ENCODE measurements at regions not wholly inside any gene's neighbourhood (a gene's known extent, or its start where the extent isn't known, plus 50 kb on each side); places are given as distances from the start of the nearest gene placed in this dataset.

GRCh38 chr6:43935921-43936439, 166.0 kb downstream of the VEGFA start:
- ChIA-PET POLR2A (interaction anchor here (1.6 to 2.7 kb wide), 2 partner anchors 9 to 10 kb away, joined by 5 to 13 read pairs; no protein-coding TSS in a partner anchor), CTCF (interaction anchor here (0.6 to 1.5 kb wide), 2 partner anchors 147 to 166 kb away, joined by 3 to 4 read pairs; partner anchors contain the start of gene VEGFA)
- no peak for TF ChIP-seq ELF4 (IDR thresholded peaks at IDR 0.05)
- DNase-seq (ENCODE audit: extremely low spot score) = no peak

GRCh38 chr6:43934803-43935602, 165.0 kb downstream of the VEGFA start:
- CTCF ChIA-PET = interaction anchor here (0.7 to 1.4 kb wide), 3 partner anchors 9 to 268 kb away, joined by 3 to 4 read pairs (median 3); partner anchors contain the start of gene VEGFA
- no peak for DNase-seq (ENCODE audit: extremely low spot score)
- TF ChIP-seq PKNOX1 (IDR thresholded peaks at IDR 0.05) (no peak), SUZ12 (IDR thresholded peaks at IDR 0.05) (no peak), SP1 (IDR thresholded peaks at IDR 0.05) (no peak), TARDBP (IDR thresholded peaks at IDR 0.05) (no peak), HDGF (IDR thresholded peaks at IDR 0.05; ENCODE audit: borderline replicate concordance) (no peak)
- POLR2A ChIA-PET = interaction anchor here (0.8 to 2.7 kb wide), 4 partner anchors 8 to 163 kb away, joined by 3 to 13 read pairs (median 4); no protein-coding TSS in a partner anchor

GRCh38 chr6:43934183-43934802, 164.3 kb downstream of the VEGFA start:
- DNase-seq (ENCODE audit: extremely low spot score) = no peak
- ChIA-PET CTCF (interaction anchor here (0.6 to 1.4 kb wide), 6 partner anchors 20 to 267 kb away, joined by 3 to 4 read pairs (median 3); partner anchors contain the start of gene VEGFA), POLR2A (interaction anchor here (0.6 to 2.4 kb wide), 6 partner anchors 10 to 164 kb away, joined by 3 to 7 read pairs (median 4); partner anchors contain the start of gene VEGFA)
- TF ChIP-seq FOXA1 (IDR thresholded peaks at IDR 0.05) = no peak
- no peak for TF ChIP-seq PKNOX1 (IDR thresholded peaks at IDR 0.05)
- no peak for TF ChIP-seq SP1 (IDR thresholded peaks at IDR 0.05)
- no peak for TF ChIP-seq NFRKB (IDR thresholded peaks at IDR 0.05)
- TF ChIP-seq FOXM1 (IDR thresholded peaks at IDR 0.05; ENCODE audit: borderline replicate concordance) = no peak

- no peak for TF ChIP-seq SUZ12 (IDR thresholded peaks at IDR 0.05)
- TF ChIP-seq PKNOX1 (IDR thresholded peaks at IDR 0.05) = peak; percentile 83
- no peak for TF ChIP-seq ELF4 (IDR thresholded peaks at IDR 0.05)
- no peak for TF ChIP-seq SP1 (IDR thresholded peaks at IDR 0.05)
- peak; percentile 87 for TF ChIP-seq CTBP1 (IDR thresholded peaks at IDR 0.05; ENCODE audit: borderline replicate concordance)
- CTCF ChIA-PET = interaction anchor here (0.7 to 1.4 kb wide), 4 partner anchors 19 to 266 kb away, joined by 3 to 4 read pairs (median 3); partner anchors contain the start of gene VEGFA
- peak; percentile 54 for DNase-seq (ENCODE audit: extremely low spot score)
- POLR2A ChIA-PET = interaction anchor here (0.8 to 2.4 kb wide), 8 partner anchors 8 to 163 kb away, joined by 3 to 7 read pairs (median 3); partner anchors contain the start of gene VEGFA
These were observed 163.3 kb downstream of the VEGFA start for GRCh38 chr6:43933148-43933885.

- ChIA-PET CTCF (no interaction called here), POLR2A (interaction anchor here (0.7 to 2.4 kb wide), 7 partner anchors 9 to 162 kb away, joined by 3 to 7 read pairs (median 3); partner anchors contain the start of gene VEGFA)
- DNase-seq (ENCODE audit: extremely low spot score) = no peak
- TF ChIP-seq PKNOX1 (IDR thresholded peaks at IDR 0.05) (no peak), L3MBTL2 (conservative IDR thresholded peaks at IDR 0.05) (peak; percentile 41; the same call in 1 of the 2 replicates)
These were observed 162.5 kb downstream of the VEGFA start for GRCh38 chr6:43932259-43933147.

GRCh38 chr6:43931201-43931600, 161.2 kb downstream of the VEGFA start:
- DNase-seq (ENCODE audit: extremely low spot score) = no peak
- POLR2A ChIA-PET = interaction anchor here (0.9 to 2.7 kb wide), 4 partner anchors 9 to 161 kb away, joined by 3 to 8 read pairs (median 3); partner anchors contain the start of gene VEGFA
- CTCF ChIA-PET = interaction anchor here (1.0 kb wide), 1 partner anchor 15 kb away, joined by 4 read pairs; no protein-coding TSS in a partner anchor
- no peak for TF ChIP-seq ARNT (IDR thresholded peaks at IDR 0.05)
